Neuronal stem cell (in vitro differentiated cells): ENCODE measurements at regions not wholly inside any gene's neighbourhood (a gene's known extent, or its start where the extent isn't known, plus 50 kb on each side); places are given as distances from the start of the nearest gene placed in this dataset.
"Not testable (repeated sequence)": the region's sequence is repeated elsewhere in the genome, so short reads cannot be mapped to it uniquely, and the experiment has no call there.

ENCODE experiments used
- DNase-seq: peaks from one replicate; pipeline ENCODE4 v3.0.0-alpha.2; 2013; ENCODE audit warnings: low spot score
- H2AFZ ChIP-seq: one replicate; pipeline ENCODE4 v1.6.1; 2013; ENCODE audit warnings: mild to moderate bottlenecking, low read length, inconsistent platforms
- H2AK5ac ChIP-seq: 2 replicates; pipeline ENCODE4 v1.6.1; 2013; ENCODE audit warnings: low read depth, mild to moderate bottlenecking, inconsistent platforms, low read length, moderate library complexity, mixed read lengths
- H2BK120ac ChIP-seq: 2 replicates; pipeline ENCODE4 v1.6.1; 2013; ENCODE audit warnings: low read depth, mild to moderate bottlenecking, inconsistent platforms, low read length, moderate library complexity, mixed read lengths
- H2BK12ac ChIP-seq: one replicate; pipeline ENCODE4 v1.6.1; 2013; ENCODE audit warnings: low read length, inconsistent platforms
- H2BK15ac ChIP-seq: 2 replicates; pipeline ENCODE4 v1.6.1; 2013; ENCODE audit warnings: mild to moderate bottlenecking, low read length, inconsistent platforms, mixed read lengths
- H2BK5ac ChIP-seq: one replicate; pipeline ENCODE4 v1.6.1; 2013; ENCODE audit warnings: inconsistent platforms, mild to moderate bottlenecking, low read length, moderate library complexity
- H3K14ac ChIP-seq: one replicate; pipeline ENCODE4 v1.6.1; 2013; ENCODE audit warnings: low read length, inconsistent platforms
- H3K18ac ChIP-seq: 2 replicates; pipeline ENCODE4 v1.6.1; 2013; ENCODE audit warnings: low read length, inconsistent platforms
- H3K23ac ChIP-seq: 2 replicates; pipeline ENCODE4 v1.6.1; 2013; ENCODE audit warnings: low read depth, mild to moderate bottlenecking, mixed read lengths, low read length, inconsistent platforms; ENCODE audit not compliant: poor library complexity
- H3K27ac ChIP-seq: replicated peaks from 3 replicates; pipeline ENCODE4 v1.5.1; 2013; ENCODE audit warnings: low read length, inconsistent platforms
- H3K27me3 ChIP-seq, 3 experiments: 2 replicates each; pipeline ENCODE4 v1.6.1; 2013; ENCODE audit warnings: low read length in 3 of 3, mild to moderate bottlenecking in 2 of 3, inconsistent platforms in 1 of 3, low read depth in 1 of 3, mixed read lengths in 1 of 3, moderate library complexity in 1 of 3; ENCODE audit not compliant: control insufficient read depth in 3 of 3, insufficient read depth in 3 of 3
- H3K36me3 ChIP-seq, 2 donors: replicated peaks in 1 of 2; 2 replicates each; pipeline ENCODE4 v1.6.1; 2013; ENCODE audit warnings: low read length in 2 of 2; ENCODE audit not compliant: control insufficient read depth in 2 of 2, insufficient read depth in 2 of 2
- H3K4ac ChIP-seq: 2 replicates; pipeline ENCODE4 v1.6.1; 2013; ENCODE audit warnings: inconsistent platforms, mild to moderate bottlenecking, low read length, moderate library complexity
- H3K4me1 ChIP-seq, 2 donors: 1 replicate in 1 of 2; 2 replicates in 1 of 2; pipeline ENCODE4 v1.6.1; 2013; ENCODE audit warnings: low read length in 2 of 2, low read depth in 1 of 2; ENCODE audit not compliant: control insufficient read depth in 2 of 2, insufficient read depth in 1 of 2
- H3K4me2 ChIP-seq: one replicate; pipeline ENCODE4 v1.6.1; 2013; ENCODE audit warnings: mild to moderate bottlenecking, low read length, inconsistent platforms; ENCODE audit not compliant: insufficient read depth, poor library complexity, severe bottlenecking
- H3K4me3 ChIP-seq, 2 donors: 2 replicates each; pipeline ENCODE4 v1.5.1; 2013; ENCODE audit warnings: low read length in 2 of 2, mild to moderate bottlenecking in 2 of 2, inconsistent platforms in 1 of 2, moderate library complexity in 1 of 2
- H3K79me1 ChIP-seq: one replicate; pipeline ENCODE4 v1.6.1; 2013; ENCODE audit warnings: low read depth, mild to moderate bottlenecking, inconsistent platforms, low read length, moderate library complexity
- H3K9ac ChIP-seq: one replicate; pipeline ENCODE4 v1.6.1; 2013; ENCODE audit warnings: mild to moderate bottlenecking, low read depth, low read length, inconsistent platforms; ENCODE audit not compliant: poor library complexity
- H3K9me3 ChIP-seq, 2 donors: replicated peaks in 1 of 2; 2 replicates each; pipeline versions ENCODE3 to v1.6.1; 2013; ENCODE audit warnings: low read length in 2 of 2, mild to moderate bottlenecking in 2 of 2, inconsistent platforms in 1 of 2, low read depth in 1 of 2, mixed read lengths in 1 of 2, moderate library complexity in 1 of 2; ENCODE audit not compliant: control insufficient read depth in 2 of 2, insufficient read depth in 1 of 2
- H4K8ac ChIP-seq: one replicate; pipeline ENCODE4 v1.6.1; 2013; ENCODE audit warnings: low read depth, mild to moderate bottlenecking, inconsistent platforms, low read length, moderate library complexity
- H4K91ac ChIP-seq: one replicate; pipeline ENCODE4 v1.6.1; 2013; ENCODE audit warnings: low read length, low read depth, mild to moderate bottlenecking, inconsistent platforms; ENCODE audit not compliant: poor library complexity
- WGBS, 2 donors: extraction: QIAGEN DNeasy Blood & Tissue Kit; methylation state at CpG; one replicate each; pipeline ENCODE4 v1.1.7; 2013; ENCODE audit warnings: missing lambda C conversion rate in 2 of 2, mixed read lengths in 1 of 2; ENCODE audit not compliant: insufficient read length in 2 of 2, insufficient replicate concordance in 1 of 2; ENCODE audit errors: extremely low coverage in 2 of 2; 5-methylcytosine and 5-hydroxymethylcytosine counted together

- H4K91ac ChIP-seq, H3K23ac ChIP-seq, H3K36me3 ChIP-seq, H2BK12ac ChIP-seq, H3K4me1 ChIP-seq, H2BK5ac ChIP-seq, H4K8ac ChIP-seq, H3K4ac ChIP-seq, H3K14ac ChIP-seq, H3K27ac ChIP-seq, H2BK15ac ChIP-seq, H3K9ac ChIP-seq, H3K4me2 ChIP-seq, H2AK5ac ChIP-seq, H3K18ac ChIP-seq, H2AFZ ChIP-seq, H2BK120ac ChIP-seq, DNase-seq, H3K27me3 ChIP-seq, H3K9me3 ChIP-seq, H3K79me1 ChIP-seq, H3K4me3 ChIP-seq: not testable (repeated sequence)
- WGBS, 2 donors, result no CpG with 5 or more reads among the region's 16 CpGs
Measured at GRCh38 chr1:219863816-219864215, 64.5 kb downstream of the SLC30A10 start.

DNA sequence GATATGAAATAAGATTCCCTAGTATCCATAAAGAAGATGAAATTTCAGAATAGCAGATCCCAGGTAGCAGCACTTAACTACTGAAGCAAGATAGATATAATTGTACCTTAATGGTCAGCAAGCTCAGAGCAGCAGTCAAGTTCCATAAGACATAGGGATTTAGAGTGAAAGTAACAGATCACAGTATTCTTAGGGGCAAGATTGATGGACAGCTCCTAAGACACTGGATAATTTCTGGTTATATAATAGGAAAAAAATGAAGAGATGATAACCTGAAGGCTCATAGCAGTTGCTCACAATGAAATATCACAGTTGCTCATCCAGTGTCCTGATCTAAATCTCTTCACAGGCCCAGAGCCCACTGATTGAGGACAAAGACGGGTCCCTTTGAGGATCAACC is 66.0 kb downstream of the SLC30A10 start:
- Histone ChIP-seq H2BK12ac (no peak overlapping the region), H4K8ac (no peak overlapping the region), H3K4me2 (no peak overlapping the region), H3K36me3 (no peaks in the 10 kb centered on the region), H3K9ac (no peak overlapping the region), H2AFZ (no peak overlapping the region), H3K23ac (no peak overlapping the region), H3K27me3 (no peaks in the 10 kb centered on the region), H3K14ac (no peak overlapping the region), H3K27ac (no peak overlapping the region), H3K9me3 (no peaks in the 10 kb centered on the region), H4K91ac (no peak overlapping the region), H3K4me1 (no peaks in the 10 kb centered on the region), H3K18ac (no peak overlapping the region), H2BK120ac (no peak overlapping the region), H2BK15ac (no peak overlapping the region), H3K4ac (no peak overlapping the region), H3K4me3 (no peak overlapping the region), H2BK5ac (no peak overlapping the region), H3K79me1 (no peaks in the 10 kb centered on the region), H2AK5ac (no peak overlapping the region)
- DNase-seq, result no peak
- WGBS, 2 donors, result no CpG with 5 or more reads among the region's 1 CpG

DNA sequence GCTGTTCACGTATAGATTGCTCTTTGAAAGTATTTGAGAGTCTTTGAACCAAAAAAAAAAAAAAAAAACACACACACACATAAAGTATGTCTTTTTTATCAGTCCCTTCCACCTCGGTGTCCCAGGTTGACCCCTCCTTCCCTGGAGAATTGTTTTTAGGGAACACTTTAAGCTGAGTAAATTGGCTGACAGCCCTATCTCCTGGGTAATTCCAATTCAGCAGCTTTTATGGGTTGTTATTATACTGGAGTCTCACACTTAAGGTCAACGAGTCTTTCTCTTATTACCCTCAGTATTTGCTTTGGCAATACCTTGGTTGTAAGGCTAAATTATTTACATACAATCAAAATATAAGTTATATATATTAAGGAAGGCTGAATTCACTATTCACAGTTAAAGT is 69.4 kb downstream of the SLC30A10 start:
- Histone ChIP-seq H3K27ac (no peak overlapping the region), H3K23ac (no peak overlapping the region), H2AK5ac (no peak overlapping the region), H3K4me2 (no peak overlapping the region), H2BK5ac (no peak overlapping the region), H4K91ac (no peak overlapping the region), H2BK12ac (no peak overlapping the region), H3K4me3 (no peak overlapping the region), H3K79me1 (no peaks in the 10 kb centered on the region), H2BK120ac (no peak overlapping the region), H3K14ac (no peak overlapping the region), H3K18ac (no peak overlapping the region), H2BK15ac (no peak overlapping the region), H3K9me3 (no peaks in the 10 kb centered on the region), H2AFZ (no peak overlapping the region), H3K36me3 (no peaks in the 10 kb centered on the region), H3K9ac (no peak overlapping the region), H3K4ac (no peak overlapping the region), H4K8ac (no peak overlapping the region), H3K27me3 (no peaks in the 10 kb centered on the region), H3K4me1 (no peaks in the 10 kb centered on the region)
- WGBS, 2 donors, result no CpG with 5 or more reads among the region's 3 CpGs
- no peak for DNase-seq

DNA sequence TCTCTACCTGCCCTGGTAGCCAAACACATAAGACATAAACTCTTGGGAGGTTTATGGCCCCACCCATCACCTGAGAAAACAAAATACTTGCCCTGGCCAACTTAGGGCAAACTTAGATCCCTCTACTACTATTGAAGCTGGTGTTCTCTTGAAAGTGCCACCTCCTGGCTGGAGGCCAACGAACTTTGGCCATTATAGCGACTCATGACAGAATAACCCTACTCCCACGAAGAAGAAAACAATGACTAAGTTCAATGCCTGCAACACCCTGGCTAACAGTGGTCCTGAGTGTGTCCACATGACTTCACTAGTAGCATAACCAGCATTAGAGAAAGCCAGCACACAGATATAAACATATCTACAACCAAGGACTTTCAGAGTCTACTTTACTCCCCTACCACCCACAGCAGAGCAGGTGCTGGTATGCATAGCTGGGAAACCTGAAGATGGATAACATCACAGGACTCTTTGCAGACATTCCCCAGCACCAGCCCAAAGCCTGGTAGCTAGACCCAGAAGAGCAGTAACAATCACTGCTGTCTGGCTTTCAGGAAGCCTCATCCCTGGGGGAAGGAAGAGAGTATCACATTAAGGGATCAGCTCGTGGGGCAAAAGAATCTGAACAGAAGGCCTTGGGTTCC is 81.0 kb downstream of the SLC30A10 start:
- DNase-seq, result no peak
- no peak overlapping the region for H2AK5ac ChIP-seq
- H3K27ac ChIP-seq, result no peak overlapping the region
- H3K9ac ChIP-seq, result no peak overlapping the region
- no peak overlapping the region for H2BK12ac ChIP-seq
- whole genome bisulfite sequencing, 2 donors, result no CpG with 5 or more reads among the region's 4 CpGs
- no peak overlapping the region for H3K18ac ChIP-seq
- no peak overlapping the region for H3K4me2 ChIP-seq
- no peaks in the 10 kb centered on the region for H3K79me1 ChIP-seq
- H2BK120ac ChIP-seq, result no peak overlapping the region
- H2BK15ac ChIP-seq, result no peak overlapping the region
- H3K36me3 ChIP-seq, result no peaks in the 10 kb centered on the region
- no peak overlapping the region for H2BK5ac ChIP-seq
- H3K4me1 ChIP-seq, result no peaks in the 10 kb centered on the region
- H3K4ac ChIP-seq, result no peak overlapping the region
- H3K4me3 ChIP-seq, result no peak overlapping the region
- H4K8ac ChIP-seq, result no peak overlapping the region
- peak overlapping the region; percentile 58 for H3K14ac ChIP-seq
- H2AFZ ChIP-seq, result no peak overlapping the region
- H3K27me3 ChIP-seq, result no peaks in the 10 kb centered on the region
- no peak overlapping the region for H4K91ac ChIP-seq
- H3K9me3 ChIP-seq, result no peaks in the 10 kb centered on the region
- no peak overlapping the region for H3K23ac ChIP-seq
